ENCODE measurements at regions not wholly inside any gene's neighbourhood (a gene's known extent, or its start where the extent isn't known, plus 50 kb on each side); places are given as distances from the start of the nearest gene placed in this dataset.
"Not testable (repeated sequence)": the region's sequence is repeated elsewhere in the genome, so short reads cannot be mapped to it uniquely, and the experiment has no call there.

- no peak for DNase-seq (ENCODE audit: low read depth)
- TF ChIP-seq CTCF (IDR thresholded peaks at IDR 0.05; ENCODE audit: control insufficient read depth, insufficient read depth, low read depth, low read length, missing control alignments): no peak
- H3K4me3 ChIP-seq (ENCODE audit: control insufficient read depth, low read depth, low read length): no peak overlapping the region
These were observed 311.4 kb upstream of the FSTL5 start for GRCh38 chr4:162475246-162475645.

DNA sequence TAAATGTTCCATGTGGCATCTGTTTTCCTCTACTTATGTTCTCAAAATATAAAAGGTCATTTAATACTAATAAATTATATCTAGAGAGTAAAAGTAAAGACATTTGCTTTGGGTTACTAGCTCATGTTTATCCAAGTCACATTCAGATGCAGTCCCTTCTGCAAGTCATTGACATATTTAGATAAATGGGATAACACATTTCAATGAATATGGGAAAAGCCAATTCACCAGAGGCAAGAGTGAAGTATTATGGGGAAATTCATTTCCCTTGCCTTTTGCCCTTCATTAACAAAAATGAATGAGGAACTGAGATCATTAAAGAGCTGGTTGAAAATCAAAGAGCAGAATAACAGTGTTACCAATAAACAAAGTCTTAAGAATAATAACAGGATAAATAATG is 306.2 kb upstream of the FSTL5 start:
- no peak for TF ChIP-seq CTCF (IDR thresholded peaks at IDR 0.05; ENCODE audit: control insufficient read depth, insufficient read depth, low read depth, low read length, missing control alignments)
- no peak overlapping the region for H3K4me3 ChIP-seq (ENCODE audit: control insufficient read depth, low read depth, low read length)
- no peak for DNase-seq (ENCODE audit: low read depth)

DNA sequence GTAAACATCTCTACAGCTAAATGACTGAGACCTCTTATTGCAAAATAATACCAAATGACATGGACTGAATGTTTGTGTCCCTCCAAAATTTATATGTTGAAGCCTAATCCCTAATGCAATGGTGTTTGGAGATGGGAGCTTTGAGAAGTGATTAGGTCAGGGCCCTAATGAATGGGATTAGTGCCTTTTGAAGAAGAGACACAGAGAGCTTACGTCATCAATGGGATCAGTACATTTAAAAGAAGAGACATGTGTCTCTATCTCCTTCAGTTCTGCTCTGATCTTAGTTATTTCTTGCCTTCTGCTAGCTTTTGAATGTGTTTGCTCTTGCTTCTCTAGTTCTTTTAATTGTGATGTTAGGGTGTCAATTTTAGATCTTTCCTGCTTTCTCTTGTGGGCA is 301.6 kb upstream of the FSTL5 start:
- not testable (repeated sequence) for DNase-seq (ENCODE audit: low read depth); H3K4me3 ChIP-seq (ENCODE audit: control insufficient read depth, low read depth, low read length)

DNA sequence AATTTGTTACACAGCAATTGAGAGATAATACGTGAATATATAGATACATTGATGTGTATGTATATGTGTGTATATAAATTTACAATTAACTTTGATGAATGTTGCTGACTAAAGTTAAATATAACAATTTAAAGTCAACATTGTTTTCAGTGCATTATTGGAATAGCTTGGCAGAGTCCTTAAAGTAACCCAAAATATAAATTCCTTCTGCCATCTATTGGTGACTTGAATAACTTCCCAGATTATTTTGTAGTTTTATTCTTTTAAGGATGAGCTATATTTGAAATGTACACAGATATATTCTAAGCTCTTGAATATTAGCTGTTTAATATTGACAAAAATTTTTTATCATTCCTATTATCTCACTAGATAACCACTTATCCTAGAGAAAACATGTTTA is 298.2 kb upstream of the FSTL5 start:
- H3K4me3 ChIP-seq (ENCODE audit: control insufficient read depth, low read depth, low read length): no peak overlapping the region
- no peak for DNase-seq (ENCODE audit: low read depth)
- no peak for TF ChIP-seq CTCF (IDR thresholded peaks at IDR 0.05; ENCODE audit: control insufficient read depth, insufficient read depth, low read depth, low read length, missing control alignments)

GRCh38 chr4:162458051-162458450 is 294.3 kb upstream of the FSTL5 start:
- H3K4me3 ChIP-seq (ENCODE audit: control insufficient read depth, low read depth, low read length): no peak overlapping the region
- TF ChIP-seq CTCF (IDR thresholded peaks at IDR 0.05; ENCODE audit: control insufficient read depth, insufficient read depth, low read depth, low read length, missing control alignments): no peak
- no peak for DNase-seq (ENCODE audit: low read depth)

DNA sequence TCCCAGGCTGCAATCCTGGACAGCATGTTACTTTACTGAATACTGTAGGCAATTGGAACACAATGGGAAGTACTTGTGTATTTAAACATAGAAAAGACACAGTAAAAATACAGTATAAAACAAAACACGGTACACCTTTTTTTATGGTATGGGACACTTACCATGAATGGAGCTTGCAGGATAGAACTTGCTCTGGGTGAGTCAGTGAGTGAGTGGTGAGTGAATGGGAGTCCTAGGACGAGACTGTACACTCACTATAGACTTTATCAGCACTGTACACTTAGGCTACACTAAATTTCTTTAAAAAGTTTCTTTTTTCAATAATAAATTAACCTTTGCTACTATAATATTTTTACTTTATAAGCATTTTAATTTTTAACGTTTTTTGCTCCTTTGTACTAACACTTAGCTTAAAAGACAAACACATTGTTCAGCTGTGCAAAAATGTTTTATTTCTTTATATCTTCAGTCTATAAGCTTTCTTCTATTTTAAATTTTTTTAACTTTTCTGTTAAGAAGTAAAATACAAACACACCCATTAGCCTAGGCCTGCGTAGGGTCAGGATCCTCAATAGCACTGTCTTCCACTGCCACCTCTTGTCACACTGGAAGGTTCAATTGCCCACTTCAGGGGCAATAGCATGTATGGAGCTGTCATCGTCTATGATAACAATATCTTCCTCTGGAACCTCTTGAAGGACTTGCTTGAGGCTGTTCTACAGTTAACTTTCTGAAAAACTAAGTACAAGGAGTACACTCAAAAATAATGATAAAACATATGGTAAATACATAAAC is 293.5 kb upstream of the FSTL5 start:
- no peak for DNase-seq (ENCODE audit: low read depth)
- no peak overlapping the region for H3K4me3 ChIP-seq (ENCODE audit: control insufficient read depth, low read depth, low read length)
- no peak for TF ChIP-seq CTCF (IDR thresholded peaks at IDR 0.05; ENCODE audit: control insufficient read depth, insufficient read depth, low read depth, low read length, missing control alignments)

- no peak for TF ChIP-seq CTCF (IDR thresholded peaks at IDR 0.05; ENCODE audit: control insufficient read depth, insufficient read depth, low read depth, low read length, missing control alignments)
- no peak for DNase-seq (ENCODE audit: low read depth)
- no peak overlapping the region for H3K4me3 ChIP-seq (ENCODE audit: control insufficient read depth, low read depth, low read length)
These were observed 292.3 kb upstream of the FSTL5 start for GRCh38 chr4:162456106-162456505.
